GM06990 (cell line): ENCODE measurements at regions not wholly inside any gene's neighbourhood (a gene's known extent, or its start where the extent isn't known, plus 50 kb on each side); places are given as distances from the start of the nearest gene placed in this dataset.
"Not testable (repeated sequence)": the region's sequence is repeated elsewhere in the genome, so short reads cannot be mapped to it uniquely, and the experiment has no call there.

ENCODE experiments used
- DNase-seq: peaks from one replicate; pipeline ENCODE4 v3.0.0-alpha.2; 2011; ENCODE audit not compliant: insufficient read length; ENCODE audit errors: extremely low read depth
- H3K27me3 ChIP-seq: replicated peaks from 2 replicates; pipeline ENCODE4 v1.6.0; 2011; ENCODE audit warnings: low read length; ENCODE audit not compliant: control insufficient read depth, insufficient read depth
- H3K36me3 ChIP-seq: 2 replicates; pipeline ENCODE4 v1.5.1; 2011; ENCODE audit warnings: low read length; ENCODE audit not compliant: control insufficient read depth, insufficient read depth
- H3K4me3 ChIP-seq: replicated peaks from 2 replicates; pipeline ENCODE4 v1.5.1; 2011; ENCODE audit warnings: low read depth, mild to moderate bottlenecking, control low read depth, low read length
- CTCF ChIP-seq: IDR thresholded peaks from 2 replicates; pipeline ENCODE4 v1.5.1; 2011; ENCODE audit warnings: low read length, control low read depth, mild to moderate bottlenecking, inconsistent platforms; ENCODE audit not compliant: insufficient read depth, poor library complexity, severe bottlenecking

- TF ChIP-seq CTCF, result no peak
Observed at GRCh38 chr3:40899286-40899712, 300.0 kb upstream of the CTNNB1 start.

GRCh38 chr3:40901298-40901697 is 298.0 kb upstream of the CTNNB1 start:
- Histone ChIP-seq H3K4me3 (no peak overlapping the region), H3K36me3 (no peaks in the 10 kb centered on the region), H3K27me3 (no peaks in the 10 kb centered on the region)
- DNase-seq, result no peak
- TF ChIP-seq CTCF, result no peak

More at GRCh38 chr3:40899286-40899712, 300.0 kb upstream of the CTNNB1 start:
- Histone ChIP-seq H3K27me3 (no peaks in the 10 kb centered on the region), H3K4me3 (no peak overlapping the region), H3K36me3 (no peaks in the 10 kb centered on the region)
- DNase-seq, result no peak

GRCh38 chr3:40901796-40902195 is 297.5 kb upstream of the CTNNB1 start:
- no peaks in the 10 kb centered on the region for H3K36me3 ChIP-seq
- H3K27me3 ChIP-seq, result no peaks in the 10 kb centered on the region
- no peak for DNase-seq
- TF ChIP-seq CTCF, result no peak
- H3K4me3 ChIP-seq, result no peak overlapping the region

GRCh38 chr3:40907907-40908465 is 291.3 kb upstream of the CTNNB1 start:
- H3K4me3 ChIP-seq, DNase-seq: not testable (repeated sequence)

GRCh38 chr3:40908612-40909011 is 290.7 kb upstream of the CTNNB1 start:
- no peaks in the 10 kb centered on the region for H3K36me3 ChIP-seq
- DNase-seq, result no peak
- no peaks in the 10 kb centered on the region for H3K27me3 ChIP-seq
- H3K4me3 ChIP-seq, result no peak overlapping the region
- no peak for TF ChIP-seq CTCF

More at GRCh38 chr3:40907907-40908465, 291.3 kb upstream of the CTNNB1 start:
- not testable (repeated sequence) for H3K36me3 ChIP-seq, H3K27me3 ChIP-seq

GRCh38 chr3:40911264-40911663 is 288.0 kb upstream of the CTNNB1 start:
- no peak overlapping the region for H3K4me3 ChIP-seq
- no peak for DNase-seq
- H3K27me3 ChIP-seq, result no peaks in the 10 kb centered on the region
- no peak for TF ChIP-seq CTCF
- no peaks in the 10 kb centered on the region for H3K36me3 ChIP-seq
